Gastroesophageal sphincter (tissue), 4 donors: ENCODE measurements at regions not wholly inside any gene's neighbourhood (a gene's known extent, or its start where the extent isn't known, plus 50 kb on each side); places are given as distances from the start of the nearest gene placed in this dataset.

Source experiments
- ATAC-seq: fragments of 150-250 bp; one replicate; pipeline ENCODE4 v1.9.1; 2016; ENCODE audit warnings: mild to moderate bottlenecking, moderate library complexity
- H3K27ac ChIP-seq, 4 donors: fragments of 200-600 bp; sonication (generic) in 3 of 4; 1 replicate in 3 of 4; 2 replicates in 1 of 4; pipeline ENCODE4 v1.5.1; 2016 to 2019
- H3K27me3 ChIP-seq: fragments of 200-600 bp; sonication (generic); one replicate; pipeline ENCODE4 v1.5.1; 2019
- H3K36me3 ChIP-seq, 2 donors: fragments of 200-600 bp; sonication (generic); one replicate each; pipeline ENCODE4 v1.5.1; 2019; ENCODE audit warnings: control low read depth in 1 of 2
- H3K4me1 ChIP-seq, 3 donors: fragments of 200-600 bp; sonication (generic); 1 replicate in 2 of 3; 2 replicates in 1 of 3; pipeline ENCODE4 v1.5.1; 2016 to 2019; ENCODE audit warnings: control low read depth in 2 of 3
- H3K4me3 ChIP-seq, 2 donors: fragments of 200-600 bp; sonication (generic); one replicate each; pipeline ENCODE4 v1.5.1; 2019; ENCODE audit warnings: mild to moderate bottlenecking in 1 of 2, moderate library complexity in 1 of 2
- H3K9me3 ChIP-seq, 3 donors: fragments of 200-600 bp; sonication (generic); one replicate each; pipeline ENCODE4 v1.5.1; 2017 to 2019; ENCODE audit warnings: control low read depth in 2 of 3
- EP300 ChIP-seq: sonication (generic); formaldehyde crosslinking; IDR thresholded peaks from one replicate; pipeline ENCODE4 v1.6.1; 2017; ENCODE audit warnings: antibody characterized with exemption, mild to moderate bottlenecking
- POLR2A ChIP-seq, 2 donors: fragments of 450-650 bp; IDR thresholded peaks; one replicate each; pipeline ENCODE4 v1.6.1; 2017; ENCODE audit warnings: antibody characterized with exemption in 2 of 2, mild to moderate bottlenecking in 2 of 2, moderate library complexity in 1 of 2
- POLR2AphosphoS5 ChIP-seq: sonication (generic); formaldehyde crosslinking; IDR thresholded peaks from one replicate; pipeline ENCODE4 v1.6.1; 2017; ENCODE audit warnings: antibody characterized with exemption
- WGBS, 2 donors: methylation state at CpG; one replicate each; pipeline ENCODE4 v1.1.5; 2018; ENCODE audit warnings: low coverage in 1 of 2; 5-methylcytosine and 5-hydroxymethylcytosine counted together
- TF ChIP-seq, protein P1 (sequence below), 4 experiments: fragments of 200-600 bp in 2 of 4; fragments of 450-650 bp in 2 of 4; sonication (generic) in 1 of 4; IDR thresholded peaks; one replicate each; pipeline ENCODE4 v1.5.1; 2017 to 2019; ENCODE audit warnings: antibody characterized with exemption in 4 of 4, mild to moderate bottlenecking in 2 of 4, moderate library complexity in 2 of 4

DNA sequence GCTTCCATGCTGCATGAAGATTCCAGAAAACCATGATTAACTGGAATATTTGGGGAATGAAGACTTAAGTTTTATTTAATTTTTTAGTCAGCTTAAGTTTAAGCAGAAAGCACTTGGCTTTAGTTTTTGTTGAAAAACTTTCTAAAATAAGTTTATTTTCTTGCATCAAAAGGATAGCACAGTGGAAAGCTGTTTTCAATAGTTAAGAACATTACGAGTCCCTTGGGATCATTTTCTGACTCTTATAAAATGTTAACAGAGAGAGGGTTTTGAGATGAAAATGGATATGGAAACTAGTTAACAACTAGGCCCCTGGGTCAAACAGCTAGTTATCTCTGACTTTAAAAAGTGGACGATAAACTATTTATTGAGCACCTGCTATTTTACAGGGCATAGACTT, 181.9 kb upstream of the SLC38A2 start:
- Histone ChIP-seq H3K27me3 (no peaks in the 10 kb centered on the region), H3K9me3 (no peaks in the 10 kb centered on the region), H3K4me1 (peaks cover 4 to 44% (median 6%) of the 10 kb centered on the region in 3 donors), H3K4me3 (no peak overlapping the region), H3K36me3 (no peaks in the 10 kb centered on the region), H3K27ac (peak overlapping the region in 2 of 4 donors; percentile 55 to 68)
- no peak for TF ChIP-seq POLR2AphosphoS5
- TF ChIP-seq, protein P1, sequence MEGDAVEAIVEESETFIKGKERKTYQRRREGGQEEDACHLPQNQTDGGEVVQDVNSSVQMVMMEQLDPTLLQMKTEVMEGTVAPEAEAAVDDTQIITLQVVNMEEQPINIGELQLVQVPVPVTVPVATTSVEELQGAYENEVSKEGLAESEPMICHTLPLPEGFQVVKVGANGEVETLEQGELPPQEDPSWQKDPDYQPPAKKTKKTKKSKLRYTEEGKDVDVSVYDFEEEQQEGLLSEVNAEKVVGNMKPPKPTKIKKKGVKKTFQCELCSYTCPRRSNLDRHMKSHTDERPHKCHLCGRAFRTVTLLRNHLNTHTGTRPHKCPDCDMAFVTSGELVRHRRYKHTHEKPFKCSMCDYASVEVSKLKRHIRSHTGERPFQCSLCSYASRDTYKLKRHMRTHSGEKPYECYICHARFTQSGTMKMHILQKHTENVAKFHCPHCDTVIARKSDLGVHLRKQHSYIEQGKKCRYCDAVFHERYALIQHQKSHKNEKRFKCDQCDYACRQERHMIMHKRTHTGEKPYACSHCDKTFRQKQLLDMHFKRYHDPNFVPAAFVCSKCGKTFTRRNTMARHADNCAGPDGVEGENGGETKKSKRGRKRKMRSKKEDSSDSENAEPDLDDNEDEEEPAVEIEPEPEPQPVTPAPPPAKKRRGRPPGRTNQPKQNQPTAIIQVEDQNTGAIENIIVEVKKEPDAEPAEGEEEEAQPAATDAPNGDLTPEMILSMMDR (IDR thresholded peaks at IDR 0.05) = no peak
- no peak for TF ChIP-seq POLR2A (IDR thresholded peaks at IDR 0.05)
- no peak for TF ChIP-seq EP300
- WGBS, 2 donors = 48 to 76% methylated on average over 2 of the region's 2 CpGs
- no peak for ATAC-seq

DNA sequence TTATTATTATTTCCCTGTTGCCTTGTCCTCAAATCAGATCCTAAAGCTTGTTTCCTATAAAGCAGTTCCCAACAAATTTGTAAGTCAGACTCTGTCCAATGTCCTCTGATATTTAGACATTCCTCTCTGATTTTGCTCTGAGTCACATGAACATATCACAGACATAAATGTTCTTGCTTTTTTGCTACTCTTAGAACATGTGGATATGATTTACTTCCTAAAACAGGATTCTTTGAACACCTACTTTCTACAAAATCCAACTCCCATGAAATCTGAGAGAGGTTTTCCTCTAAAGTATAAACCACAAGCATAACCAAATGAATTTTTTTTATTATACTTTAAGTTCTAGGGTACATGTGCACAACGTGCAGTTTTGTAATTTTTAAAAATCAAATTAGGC, 181.3 kb upstream of the SLC38A2 start:
- 47 to 67% methylated on average over 1 of the region's 1 CpG for WGBS, 2 donors

DNA sequence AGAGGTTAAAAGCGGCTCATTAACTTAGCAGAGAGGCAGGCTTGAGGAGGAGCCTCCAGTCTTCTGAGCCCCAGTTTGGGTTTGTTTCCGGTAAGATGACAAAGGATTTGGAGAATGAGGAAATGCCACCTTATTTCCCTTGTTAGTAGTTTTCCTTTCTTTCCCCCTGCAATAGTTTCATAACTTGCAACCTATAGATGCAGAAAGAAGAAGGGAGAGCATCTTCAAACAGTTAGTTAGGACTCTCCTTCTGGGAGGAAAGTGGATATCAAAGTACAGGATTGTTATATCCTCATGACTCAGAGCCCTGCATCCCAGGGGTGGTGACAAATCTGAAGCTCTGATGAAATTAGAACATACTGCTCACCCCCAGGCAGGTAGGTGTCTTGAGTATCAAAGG, 180.7 kb upstream of the SLC38A2 start:
- Histone ChIP-seq H3K9me3 (no peaks in the 10 kb centered on the region), H3K36me3 (no peaks in the 10 kb centered on the region), H3K27ac (no peak overlapping the region), H3K4me3 (no peak overlapping the region), H3K4me1 (peaks cover 4 to 41% (median 6%) of the 10 kb centered on the region in 3 donors), H3K27me3 (no peaks in the 10 kb centered on the region)
- TF ChIP-seq EP300 (no peak), POLR2AphosphoS5 (no peak), POLR2A (IDR thresholded peaks at IDR 0.05) (no peak)
- TF ChIP-seq, protein P1 (IDR thresholded peaks at IDR 0.05) = no peak
- 83 to 90% methylated on average over 2 of the region's 2 CpGs for WGBS, 2 donors
- no peak for ATAC-seq

More for the DNA sequence above, 181.3 kb upstream of the SLC38A2 start:
- peaks cover 4 to 38% (median 6%) of the 10 kb centered on the region in 3 donors for H3K4me1 ChIP-seq
- H3K36me3 ChIP-seq = no peaks in the 10 kb centered on the region
- H3K4me3 ChIP-seq = no peak overlapping the region
- H3K9me3 ChIP-seq = no peaks in the 10 kb centered on the region
- TF ChIP-seq EP300 (no peak), POLR2AphosphoS5 (no peak), POLR2A (IDR thresholded peaks at IDR 0.05) (no peak)
- TF ChIP-seq, protein P1 (IDR thresholded peaks at IDR 0.05) = no peak
- no peak for ATAC-seq
- no peaks in the 10 kb centered on the region for H3K27me3 ChIP-seq
- peak overlapping the region in 2 of 4 donors; percentile 55 to 68 for H3K27ac ChIP-seq

DNA sequence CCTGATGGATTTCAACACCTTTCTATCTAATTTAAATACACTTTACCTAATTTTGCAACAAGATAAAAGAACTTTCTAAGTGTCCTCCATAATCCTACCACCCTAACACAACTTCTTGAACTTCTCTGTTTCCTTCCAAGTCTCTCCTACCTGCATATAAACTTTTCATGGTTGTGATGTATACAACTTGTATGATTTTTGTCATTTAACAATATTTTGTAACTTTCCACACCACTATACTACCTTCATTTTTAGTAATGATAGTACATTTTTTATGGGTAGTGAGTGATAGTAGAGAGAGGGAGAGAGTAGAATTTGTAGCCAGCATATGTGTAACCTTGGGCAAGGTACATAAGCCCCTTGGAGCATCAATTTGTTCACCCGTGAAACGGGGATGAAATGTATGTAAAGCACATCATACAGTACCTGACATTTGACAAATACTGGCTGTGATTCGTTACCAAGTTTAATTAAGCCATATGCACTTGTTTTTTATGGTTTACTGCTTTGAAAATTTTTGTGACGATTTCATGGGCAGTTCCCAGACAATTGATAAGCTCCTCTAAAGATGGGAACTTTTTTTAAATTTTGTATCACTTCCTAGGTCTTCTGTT, 177.8 kb upstream of the SLC38A2 start:
- Histone ChIP-seq H3K4me1 (peaks cover 0 to 24% (median 1%) of the 10 kb centered on the region in 3 donors), H3K27ac (no peak overlapping the region), H3K4me3 (no peak overlapping the region), H3K9me3 (no peaks in the 10 kb centered on the region), H3K36me3 (no peaks in the 10 kb centered on the region), H3K27me3 (no peaks in the 10 kb centered on the region)
- no peak for ATAC-seq
- TF ChIP-seq, protein P1 (IDR thresholded peaks at IDR 0.05) = no peak
- TF ChIP-seq EP300 = no peak
- no peak for TF ChIP-seq POLR2A (IDR thresholded peaks at IDR 0.05)
- TF ChIP-seq POLR2AphosphoS5 = no peak
- 89 to 94% methylated on average over 4 of the region's 4 CpGs for WGBS, 2 donors
